H1 (cell line): ENCODE measurements at regions not wholly inside any gene's neighbourhood (a gene's known extent, or its start where the extent isn't known, plus 50 kb on each side); places are given as distances from the start of the nearest gene placed in this dataset.

Experiments used
- CTCF ChIA-PET: fragments of 300-600 bp; sonication (Branson Sonifier 250); formaldehyde crosslinking; loops from one replicate; lab custom pipeline; 2021; ENCODE audit not compliant: partially characterized antibody; lab: Charles Lee
- POLR2A ChIA-PET: fragments of 300-600 bp; sonication (Branson Sonifier 250); formaldehyde crosslinking; loops from one replicate; lab custom pipeline; 2021; ENCODE audit warnings: inconsistent platforms; ENCODE audit not compliant: partially characterized antibody; lab: Charles Lee
- DNase-seq, 2 experiments: peaks; one replicate each; pipeline versions ENCODE4 v3.0.0 to v3.0.0-alpha.2; 2010 to 2022; ENCODE audit warnings: low spot score in 2 of 2, low read depth in 1 of 2, mixed read lengths in 1 of 2
- FAIRE-seq: peaks from 2 replicates; lab custom pipeline; 2011; peaks lifted over from hg19 to GRCh38; lab: Jason Lieb, UNC
- H2AFZ ChIP-seq: 2 replicates; pipeline ENCODE4 v1.8.1; 2012; ENCODE audit warnings: low read length, inconsistent platforms
- H2AK5ac ChIP-seq: 2 replicates; pipeline ENCODE4 v1.6.1; 2013; ENCODE audit warnings: low read depth, low read length
- H2BK120ac ChIP-seq: replicated peaks from 2 replicates; pipeline ENCODE3; 2013; ENCODE audit warnings: low read depth, low read length, inconsistent platforms
- H2BK12ac ChIP-seq: 2 replicates; pipeline ENCODE4 v1.6.1; 2013; ENCODE audit warnings: low read depth, low read length
- H2BK15ac ChIP-seq: 2 replicates; pipeline ENCODE4 v1.6.1; 2013; ENCODE audit warnings: low read length
- H2BK20ac ChIP-seq: 2 replicates; pipeline ENCODE4 v1.6.1; 2013; ENCODE audit warnings: low read length
- H2BK5ac ChIP-seq: 2 replicates; pipeline ENCODE4 v1.6.1; 2013; ENCODE audit warnings: low read depth, low read length
- H3K14ac ChIP-seq: 2 replicates; pipeline ENCODE4 v1.6.1; 2013; ENCODE audit warnings: inconsistent platforms; ENCODE audit not compliant: insufficient read length
- H3K18ac ChIP-seq: 2 replicates; pipeline ENCODE4 v1.6.1; 2013; ENCODE audit warnings: low read length; ENCODE audit errors: extremely low read depth
- H3K23ac ChIP-seq: 2 replicates; pipeline ENCODE4 v1.6.1; 2013; ENCODE audit warnings: inconsistent platforms; ENCODE audit not compliant: insufficient read length
- H3K23me2 ChIP-seq: 2 replicates; pipeline ENCODE4 v1.6.1; 2013; ENCODE audit warnings: low read depth, low read length
- H3K27ac ChIP-seq: 2 replicates; pipeline ENCODE4 v1.6.1; 2011; ENCODE audit warnings: low read depth, low read length, inconsistent platforms
- H3K27me3 ChIP-seq, 4 experiments: replicated peaks in 1 of 4; 1 replicate in 1 of 4; 2 replicates in 3 of 4; pipeline versions ENCODE4 v1.6.1 to v1.8.1; 2011 to 2013; ENCODE audit warnings: low read length in 3 of 4, mild to moderate bottlenecking in 3 of 4, inconsistent platforms in 2 of 4, mixed read lengths in 2 of 4, moderate library complexity in 1 of 4; ENCODE audit not compliant: control insufficient read depth in 3 of 4, insufficient read depth in 3 of 4; ENCODE audit errors: extremely low read depth in 1 of 4
- H3K36me3 ChIP-seq, 4 experiments: 2 replicates each; pipeline versions ENCODE4 v1.6.1 to v1.8.1; 2011 to 2013; ENCODE audit warnings: mild to moderate bottlenecking in 4 of 4, low read length in 3 of 4, moderate library complexity in 2 of 4, control low read depth in 1 of 4, inconsistent platforms in 1 of 4; ENCODE audit not compliant: insufficient read depth in 4 of 4, control insufficient read depth in 2 of 4
- H3K4ac ChIP-seq: replicated peaks from 2 replicates; pipeline ENCODE3; 2013; ENCODE audit warnings: low read length, low read depth, mixed read lengths, inconsistent platforms; ENCODE audit not compliant: insufficient read length
- H3K4me1 ChIP-seq, 4 experiments: replicated peaks in 1 of 4; 1 replicate in 1 of 4; 2 replicates in 3 of 4; pipeline versions ENCODE4 v1.6.1 to v1.8.1; 2011 to 2013; ENCODE audit warnings: low read length in 3 of 4, inconsistent platforms in 2 of 4, mixed read lengths in 1 of 4; ENCODE audit not compliant: insufficient read depth in 4 of 4, control insufficient read depth in 3 of 4
- H3K4me2 ChIP-seq, 2 experiments: 2 replicates each; pipeline versions ENCODE4 v1.6.1 to v1.8.1; 2011 to 2013; ENCODE audit warnings: low read depth in 2 of 2, low read length in 2 of 2, control low read depth in 1 of 2, inconsistent platforms in 1 of 2, mild to moderate bottlenecking in 1 of 2; ENCODE audit not compliant: insufficient read depth in 1 of 2
- H3K4me3 ChIP-seq, 4 experiments: fragments of 200-600, 300-600 bp in 1 of 4; sonication (generic), shearing (Covaris generic), sonication (Bioruptor Twin) in 1 of 4; 2 replicates each; pipeline versions ENCODE4 v1.5.1 to v1.8.1; 2011 to 2016; ENCODE audit warnings: low read length in 4 of 4, low read depth in 3 of 4, control low read depth in 2 of 4, inconsistent platforms in 2 of 4, mild to moderate bottlenecking in 2 of 4, mixed read lengths in 1 of 4, moderate library complexity in 1 of 4; ENCODE audit not compliant: insufficient read depth in 2 of 4; ENCODE audit errors: extremely low read depth in 1 of 4
- H3K56ac ChIP-seq: replicated peaks from 2 replicates; pipeline ENCODE3; 2013; ENCODE audit warnings: low read depth, mild to moderate bottlenecking, mixed read lengths, low read length, inconsistent platforms; ENCODE audit not compliant: insufficient read length
- H3K79me1 ChIP-seq: 2 replicates; pipeline ENCODE4 v1.6.1; 2013; ENCODE audit warnings: low read depth, low read length, control low read depth
- H3K79me2 ChIP-seq, 2 experiments: 2 replicates each; pipeline versions ENCODE4 v1.6.1 to v1.8.1; 2012 to 2013; ENCODE audit warnings: low read length in 2 of 2, mild to moderate bottlenecking in 2 of 2, inconsistent platforms in 1 of 2; ENCODE audit not compliant: insufficient read depth in 2 of 2, control insufficient read depth in 1 of 2
- H3K9ac ChIP-seq, 4 experiments: replicated peaks in 1 of 4; 1 replicate in 1 of 4; 2 replicates in 3 of 4; pipeline versions ENCODE4 v1.6.1 to v1.8.1; 2011 to 2013; ENCODE audit warnings: low read depth in 3 of 4, low read length in 3 of 4, control low read depth in 2 of 4, mild to moderate bottlenecking in 2 of 4, moderate library complexity in 2 of 4, inconsistent platforms in 1 of 4; ENCODE audit errors: extremely low read depth in 1 of 4
- H3K9me3 ChIP-seq, 2 experiments: 2 replicates each; pipeline versions ENCODE4 v1.6.1 to v1.8.1; 2012 to 2013; ENCODE audit warnings: mild to moderate bottlenecking in 2 of 2, moderate library complexity in 2 of 2, control low read depth in 1 of 2, inconsistent platforms in 1 of 2, low read depth in 1 of 2, low read length in 1 of 2, mixed read lengths in 1 of 2; ENCODE audit not compliant: insufficient read depth in 2 of 2
- H4K20me1 ChIP-seq, 2 experiments: replicated peaks in 1 of 2; 2 replicates each; pipeline versions ENCODE3 to v1.8.1; 2011 to 2013; ENCODE audit warnings: inconsistent platforms in 2 of 2, low read length in 2 of 2, mild to moderate bottlenecking in 1 of 2; ENCODE audit not compliant: insufficient read depth in 2 of 2, control insufficient read depth in 1 of 2
- H4K5ac ChIP-seq: 2 replicates; pipeline ENCODE4 v1.6.1; 2013; ENCODE audit warnings: low read length, low read depth, mixed read lengths, inconsistent platforms; ENCODE audit not compliant: insufficient read length
- H4K8ac ChIP-seq: 2 replicates; pipeline ENCODE4 v1.8.0; 2013; ENCODE audit warnings: mild to moderate bottlenecking, moderate library complexity, low read length, inconsistent platforms; ENCODE audit not compliant: insufficient read depth; ENCODE audit errors: extremely low read depth
- H4K91ac ChIP-seq: replicated peaks from 2 replicates; pipeline ENCODE3; 2013; ENCODE audit warnings: low read length, mixed read lengths, inconsistent platforms; ENCODE audit not compliant: insufficient read length
- ASH2L ChIP-seq: fragments of 200-600, 300-600 bp; sonication (generic); IDR thresholded peaks from one replicate; pipeline ENCODE4 v1.7.1; 2017; ENCODE audit warnings: low read length
- GABPA ChIP-seq: IDR thresholded peaks from 2 replicates; pipeline ENCODE4 v1.6.1; 2011; ENCODE audit warnings: mild to moderate bottlenecking, low read length, moderate library complexity, borderline replicate concordance; ENCODE audit not compliant: insufficient read depth
- TAF7 ChIP-seq: optimal IDR thresholded peaks from 2 replicates; pipeline ENCODE3; 2011; ENCODE audit warnings: low read depth, mild to moderate bottlenecking, inconsistent platforms, low read length, moderate library complexity, borderline replicate concordance
- WGBS, 2 experiments: shearing (Covaris generic) in 1 of 2; methylation state at CpG; one replicate each; pipeline versions ENCODE4 v1.1.6 to v1.1.7; 2013 to 2015; ENCODE audit warnings: low lambda C conversion rate in 2 of 2, mixed read lengths in 2 of 2, inconsistent platforms in 1 of 2, low coverage in 1 of 2, missing lambda C conversion rate in 1 of 2; ENCODE audit not compliant: insufficient replicate concordance in 2 of 2, insufficient coverage in 1 of 2, insufficient read length in 1 of 2; ENCODE audit errors: extremely low coverage in 1 of 2, missing lambda C conversion rate in 1 of 2; 5-methylcytosine and 5-hydroxymethylcytosine counted together

- H2BK5ac ChIP-seq = no peak overlapping the region
Observed at GRCh38 chr7:156360835-156361234, 279.7 kb upstream of the RNF32 start.

More at GRCh38 chr7:156360835-156361234, 279.7 kb upstream of the RNF32 start:
- H2BK120ac ChIP-seq = no peak overlapping the region
- POLR2A ChIA-PET = no interaction called here
- H4K91ac ChIP-seq = no peak overlapping the region
- H3K4me3 ChIP-seq = no peak overlapping the region
- no peak overlapping the region for H2AK5ac ChIP-seq
- FAIRE-seq (no peak), DNase-seq (no peak)
- H3K4ac ChIP-seq = no peak overlapping the region
- H3K23ac ChIP-seq = no peak overlapping the region
- no peak overlapping the region for H3K9ac ChIP-seq
- no peaks in the 10 kb centered on the region for H3K4me1 ChIP-seq
- H4K5ac ChIP-seq = no peak overlapping the region
- no peak overlapping the region for H3K14ac ChIP-seq
- H3K79me2 ChIP-seq = no peaks in the 10 kb centered on the region
- no peaks in the 10 kb centered on the region for H4K20me1 ChIP-seq
- H2BK12ac ChIP-seq = no peak overlapping the region
- TF ChIP-seq GABPA (no peak), TAF7 (no peak), ASH2L (no peak)
- TF ChIP-seq, all 59 proteins: peak for 0
- H2BK15ac ChIP-seq = no peak overlapping the region
- 89% methylated on average over 6 of the region's 6 CpGs; no CpG with 5 or more reads in 1 of the 2 experiments for WGBS, 2 experiments
- no peaks in the 10 kb centered on the region for H3K23me2 ChIP-seq
- no peak overlapping the region for H2AFZ ChIP-seq
- no peak overlapping the region for H3K27ac ChIP-seq
- no peaks in the 10 kb centered on the region for H3K79me1 ChIP-seq
- no peak overlapping the region for H3K18ac ChIP-seq
- H3K9me3 ChIP-seq = peaks cover 14 to 17% of the 10 kb centered on the region in 2 experiments; a peak in 3 of 4 replicates
- CTCF ChIA-PET = interaction anchor here (0.7 kb wide), 1 partner anchor 18 kb away, joined by 4 read pairs; no protein-coding TSS in a partner anchor
- no peak overlapping the region for H2BK20ac ChIP-seq
- no peak overlapping the region for H3K56ac ChIP-seq
- no peak overlapping the region for H3K4me2 ChIP-seq
- no peaks in the 10 kb centered on the region for H3K27me3 ChIP-seq
- H3K36me3 ChIP-seq = no peaks in the 10 kb centered on the region
- no peak overlapping the region for H4K8ac ChIP-seq
